ENCODE measurements at regions not wholly inside any gene's neighbourhood (a gene's known extent, or its start where the extent isn't known, plus 50 kb on each side); places are given as distances from the start of the nearest gene placed in this dataset.

- TF ChIP-seq, protein P1, sequence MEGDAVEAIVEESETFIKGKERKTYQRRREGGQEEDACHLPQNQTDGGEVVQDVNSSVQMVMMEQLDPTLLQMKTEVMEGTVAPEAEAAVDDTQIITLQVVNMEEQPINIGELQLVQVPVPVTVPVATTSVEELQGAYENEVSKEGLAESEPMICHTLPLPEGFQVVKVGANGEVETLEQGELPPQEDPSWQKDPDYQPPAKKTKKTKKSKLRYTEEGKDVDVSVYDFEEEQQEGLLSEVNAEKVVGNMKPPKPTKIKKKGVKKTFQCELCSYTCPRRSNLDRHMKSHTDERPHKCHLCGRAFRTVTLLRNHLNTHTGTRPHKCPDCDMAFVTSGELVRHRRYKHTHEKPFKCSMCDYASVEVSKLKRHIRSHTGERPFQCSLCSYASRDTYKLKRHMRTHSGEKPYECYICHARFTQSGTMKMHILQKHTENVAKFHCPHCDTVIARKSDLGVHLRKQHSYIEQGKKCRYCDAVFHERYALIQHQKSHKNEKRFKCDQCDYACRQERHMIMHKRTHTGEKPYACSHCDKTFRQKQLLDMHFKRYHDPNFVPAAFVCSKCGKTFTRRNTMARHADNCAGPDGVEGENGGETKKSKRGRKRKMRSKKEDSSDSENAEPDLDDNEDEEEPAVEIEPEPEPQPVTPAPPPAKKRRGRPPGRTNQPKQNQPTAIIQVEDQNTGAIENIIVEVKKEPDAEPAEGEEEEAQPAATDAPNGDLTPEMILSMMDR (IDR thresholded peaks at IDR 0.05), result no peak
- no peak for TF ChIP-seq POLR2A (IDR thresholded peaks at IDR 0.05)
Observed at GRCh38 chr5:152869971-152870370, 464.9 kb upstream of the NMUR2 start.

All from lower leg skin (tissue), 3 donors.